ENCODE measurements at regions not wholly inside any gene's neighbourhood (a gene's known extent, or its start where the extent isn't known, plus 50 kb on each side); places are given as distances from the start of the nearest gene placed in this dataset.

GRCh38 chr7:131655447-131655846 is 99.0 kb upstream of the PODXL start:
- no peak for TF ChIP-seq CTCF (IDR thresholded peaks at IDR 0.05)
- no peak for TF ChIP-seq POLR2A (IDR thresholded peaks at IDR 0.05)

Data from gastroesophageal sphincter (tissue), 3 donors.